K562 (cell line): ENCODE measurements at regions not wholly inside any gene's neighbourhood (a gene's known extent, or its start where the extent isn't known, plus 50 kb on each side); places are given as distances from the start of the nearest gene placed in this dataset.

Experiments
- ATAC-seq: fragments of 200-7000 bp; cut with Tn5 transposase; 3 replicates; pipeline ENCODE4 v1.9.1; 2020; ENCODE audit warnings: moderate library complexity
- BruUV-seq: library from RNA; stranded (reverse); fragments of 400-500 nt; replicated peaks from 2 replicates; lab custom pipeline; 2021; lab: Mats Ljungman, UMichigan
- CTCF ChIA-PET: fragments of 300-600 bp; formaldehyde crosslinking; extraction: SDS; loops from one replicate; lab custom pipeline; 2021; ENCODE audit warnings: low intra/inter-chr PET ratio; lab: Yijun Ruan, JAX
- POLR2A ChIA-PET: fragments of 300-600, 350-650 bp; sonication (Branson Sonifier 250); formaldehyde crosslinking; extraction: SDS; loops from one replicate; lab custom pipeline; 2021; ENCODE audit warnings: antibody characterized with exemption, inconsistent platforms; lab: Yijun Ruan, JAX
- DNase-seq, 4 experiments: peaks; one replicate each; pipeline versions ENCODE4 v3.0.0 to v3.0.0-alpha.2; 2011 to 2018; ENCODE audit warnings: low spot score in 3 of 4, mixed read lengths in 3 of 4; ENCODE audit errors: extremely low read depth in 1 of 4
- FAIRE-seq: peaks from 2 replicates; lab custom pipeline; 2011; peaks lifted over from hg19 to GRCh38; lab: Jason Lieb, UNC
- H2AFZ ChIP-seq: 2 replicates; pipeline ENCODE4 v1.6.0; 2011; ENCODE audit warnings: low read depth, low read length, control low read depth, inconsistent platforms
- H3K27ac ChIP-seq: fragments of 200-600 bp; 3 replicates; pipeline ENCODE4 v1.8.0; 2011; ENCODE audit warnings: low read depth, mild to moderate bottlenecking, control low read depth, inconsistent platforms, low read length, moderate library complexity, mixed read lengths; ENCODE audit errors: extremely low read depth
- H3K27me3 ChIP-seq, 2 experiments: fragments of 300-600 bp in 1 of 2; 2 replicates in 1 of 2; 3 replicates in 1 of 2; pipeline versions ENCODE4 v1.6.0 to v1.8.0; 2011; ENCODE audit warnings: inconsistent platforms in 2 of 2, low read length in 2 of 2, mild to moderate bottlenecking in 1 of 2, mixed read lengths in 1 of 2, moderate library complexity in 1 of 2; ENCODE audit not compliant: control insufficient read depth in 2 of 2, insufficient read depth in 2 of 2
- H3K36me3 ChIP-seq: fragments of 300-600 bp; 3 replicates; pipeline ENCODE4 v1.8.0; 2011; ENCODE audit warnings: mild to moderate bottlenecking, low read length, inconsistent platforms; ENCODE audit not compliant: control insufficient read depth, insufficient read depth
- H3K4me1 ChIP-seq, 2 experiments: fragments of 200-600 bp in 1 of 2; replicated peaks in 1 of 2; 2 replicates in 1 of 2; 3 replicates in 1 of 2; pipeline versions ENCODE4 v1.5.1 to v1.8.0; 2011; ENCODE audit warnings: inconsistent platforms in 2 of 2, low read length in 2 of 2, mild to moderate bottlenecking in 1 of 2, mixed read lengths in 1 of 2, moderate library complexity in 1 of 2; ENCODE audit not compliant: control insufficient read depth in 2 of 2, insufficient read depth in 2 of 2
- H3K4me2 ChIP-seq: 2 replicates; pipeline ENCODE4 v1.6.1; 2011; ENCODE audit warnings: low read length, control low read depth, inconsistent platforms, mixed read lengths; ENCODE audit not compliant: insufficient read depth
- H3K4me3 ChIP-seq: fragments of 200-600 bp; sonication (generic), shearing (Covaris generic); 2 replicates; pipeline ENCODE4 v1.5.1; 2016; ENCODE audit warnings: control low read depth, inconsistent platforms
- H3K79me2 ChIP-seq: fragments of 200-600 bp; 3 replicates; pipeline ENCODE4 v1.8.0; 2011; ENCODE audit warnings: low read length, inconsistent platforms; ENCODE audit not compliant: control insufficient read depth, insufficient read depth
- H3K9ac ChIP-seq, 2 experiments: 2 replicates each; pipeline versions ENCODE4 v1.6.0 to v1.6.1; 2011; ENCODE audit warnings: low read depth in 2 of 2, low read length in 2 of 2, control low read depth in 1 of 2, inconsistent platforms in 1 of 2, mild to moderate bottlenecking in 1 of 2, mixed read lengths in 1 of 2; ENCODE audit not compliant: insufficient read depth in 1 of 2
- H3K9me1 ChIP-seq: one replicate; pipeline ENCODE4 v1.6.0; 2011; ENCODE audit warnings: inconsistent platforms, mild to moderate bottlenecking, low read length, moderate library complexity; ENCODE audit not compliant: control insufficient read depth, insufficient read depth
- H3K9me3 ChIP-seq: replicated peaks from 2 replicates; pipeline ENCODE4 v1.5.1; 2011; ENCODE audit warnings: low read depth, low read length, inconsistent platforms; ENCODE audit not compliant: control insufficient read depth, insufficient read depth
- H4K20me1 ChIP-seq: replicated peaks from 2 replicates; pipeline ENCODE4 v1.6.1; 2011; ENCODE audit warnings: low read length, inconsistent platforms, mixed read lengths; ENCODE audit not compliant: control insufficient read depth, insufficient read depth
- EZH2 ChIP-seq: IDR thresholded peaks from 2 replicates; pipeline ENCODE4 v1.6.1; 2012; ENCODE audit warnings: low read depth, mild to moderate bottlenecking, inconsistent platforms, low read length, borderline replicate concordance
- GABPB1 ChIP-seq: sonication (generic); formaldehyde crosslinking; IDR thresholded peaks from 2 replicates; pipeline ENCODE4 v1.8.0; 2022; ENCODE audit warnings: mild to moderate bottlenecking, missing genetic modification reagents
- HDAC2 ChIP-seq: fragments of 450-650 bp; IDR thresholded peaks from 2 replicates; pipeline ENCODE4 v1.6.1; 2016; ENCODE audit warnings: mild to moderate bottlenecking
- PCBP1 ChIP-seq: fragments of 200-400 bp; formaldehyde crosslinking; IDR thresholded peaks from 2 replicates; pipeline ENCODE4 v1.6.1; 2018; ENCODE audit warnings: mild to moderate bottlenecking, low read depth, low read length; ENCODE audit not compliant: poor library complexity, severe bottlenecking
- U2AF1 ChIP-seq: fragments of 200-400 bp; formaldehyde crosslinking; optimal IDR thresholded peaks from 2 replicates; pipeline ENCODE3; 2017; ENCODE audit warnings: mild to moderate bottlenecking, low read depth, low read length, moderate library complexity
- ZBTB5 ChIP-seq: fragments of 450-650 bp; IDR thresholded peaks from 2 replicates; pipeline ENCODE4 v1.6.1; 2017; ENCODE audit warnings: antibody characterized with exemption
- ZNF436 ChIP-seq: fragments of 250-450, 450-650 bp; sonication (Bioruptor Pico); formaldehyde crosslinking; IDR thresholded peaks from 2 replicates; pipeline ENCODE4 v1.7.0; 2020; ENCODE audit warnings: mild to moderate bottlenecking
- ZNF551 ChIP-seq: fragments of 250-450 bp; sonication (Bioruptor Pico); IDR thresholded peaks from 2 replicates; pipeline ENCODE4 v1.5.0; 2021; ENCODE audit warnings: mild to moderate bottlenecking, moderate library complexity
- ZSCAN29 ChIP-seq: fragments of 450-650 bp; IDR thresholded peaks from 2 replicates; pipeline ENCODE4 v1.6.1; 2017
- WGBS: fragments of 100-300 bp; shearing (Covaris generic); methylation state at CpG from one replicate; pipeline ENCODE4 v1.1.6; 2016; ENCODE audit warnings: low coverage, mixed read lengths; ENCODE audit not compliant: insufficient coverage; ENCODE audit errors: missing lambda C conversion rate; 5-methylcytosine and 5-hydroxymethylcytosine counted together
- in situ Hi-C: fragments of 300-500 bp; cut with MboI; formaldehyde crosslinking; loops from 4 replicates; pipeline ENCODE4 v1.15.0; 2018; ENCODE audit warnings: inconsistent platforms, mixed read lengths
- intact Hi-C: fragments of 100-400 bp; cut with micrococcal nuclease; formaldehyde crosslinking; loops from 2 replicates; pipeline ENCODE4 v1.14.2; 2022

- no peaks in the 10 kb centered on the region for H3K27me3 ChIP-seq
- no peak for ATAC-seq
- no TSS peak for BruUV-seq
- H3K27ac ChIP-seq = no peak overlapping the region
- ChIA-PET POLR2A (no interaction called here), CTCF (no interaction called here)
- WGBS = 0% methylated on average over 6 of the region's 6 CpGs
- H4K20me1 ChIP-seq = no peaks in the 10 kb centered on the region
- no peak overlapping the region for H2AFZ ChIP-seq
- H3K4me2 ChIP-seq = no peak overlapping the region
- no peaks in the 10 kb centered on the region for H3K9me3 ChIP-seq
- H3K4me3 ChIP-seq = no peak overlapping the region
- no peaks in the 10 kb centered on the region for H3K36me3 ChIP-seq
- no peaks in the 10 kb centered on the region for H3K4me1 ChIP-seq
- DNase-seq = no peak
- intact Hi-C loops (no loop called here), in situ Hi-C loops (no loop called here)
- no peak for FAIRE-seq
- no peak overlapping the region for H3K9ac ChIP-seq
- peaks cover 2% of the 10 kb centered on the region for H3K9me1 ChIP-seq
- no peaks in the 10 kb centered on the region for H3K79me2 ChIP-seq
- TF ChIP-seq HDAC2 (no peak), PCBP1 (no peak), ZSCAN29 (no peak), ZNF436 (CRISPR knock-in tag) (no peak), GABPB1 (no peak), U2AF1 (no peak)
Measured at GRCh38 chr20:60258255-60258863, 300.1 kb downstream of the CDH26 start.

GRCh38 chr20:60261333-60261732 lies 303.1 kb downstream of the CDH26 start:
- Histone ChIP-seq H3K9me3 (no peaks in the 10 kb centered on the region), H3K9me1 (peaks cover 2% of the 10 kb centered on the region), H2AFZ (no peak overlapping the region), H3K79me2 (no peaks in the 10 kb centered on the region), H3K4me1 (no peaks in the 10 kb centered on the region), H3K9ac (no peak overlapping the region), H4K20me1 (no peaks in the 10 kb centered on the region), H3K36me3 (no peaks in the 10 kb centered on the region), H3K27me3 (no peaks in the 10 kb centered on the region; a peak in 1 of 5 replicates), H3K4me2 (no peak overlapping the region), H3K27ac (no peak overlapping the region), H3K4me3 (no peak overlapping the region)
- FAIRE-seq (no peak), DNase-seq (no peak), ATAC-seq (no peak)
- intact Hi-C loops (no loop called here), in situ Hi-C loops (no loop called here)
- TF ChIP-seq ZBTB5 = no peak
- no peak for TF ChIP-seq EZH2
- no peak for TF ChIP-seq ZNF551 (CRISPR knock-in tag)
- BruUV-seq = no TSS peak
- ChIA-PET CTCF (interaction anchor here (0.6 kb wide), 1 partner anchor 312 kb away, joined by 3 read pairs; no protein-coding TSS in a partner anchor), POLR2A (no interaction called here)
- 4% methylated on average over 3 of the region's 4 CpGs for WGBS
